Activated CD8-positive, alpha-beta T cell treated with anti-CD3 and anti-CD28 coated beads, Interleukin-2, amount 10 ng/mL, durations not matched to agents 7 days and 5 days (primary cell): ENCODE measurements at regions not wholly inside any gene's neighbourhood (a gene's known extent, or its start where the extent isn't known, plus 50 kb on each side); places are given as distances from the start of the nearest gene placed in this dataset.

Source experiments
- ATAC-seq: fragments of 150-1000 bp; cut with Tn5 transposase; one replicate; pipeline ENCODE4 v1.10.0; 2021; ENCODE audit warnings: moderate library complexity
- CTCF ChIA-PET: fragments of 350-600 bp; sonication (Branson Sonifier 250); formaldehyde crosslinking; loops from one replicate; lab custom pipeline; 2021; ENCODE audit warnings: antibody characterized with exemption; lab: Charles Lee
- POLR2A ChIA-PET: fragments of 350-600 bp; sonication (Branson Sonifier 250); formaldehyde crosslinking; loops from one replicate; lab custom pipeline; 2021; ENCODE audit warnings: antibody characterized with exemption; lab: Charles Lee
- DNase-seq: peaks from one replicate; pipeline ENCODE4 v3.0.0-alpha.2; 2020
- H3K27ac Mint-ChIP-seq: one replicate; pipeline ENCODE4 v1.8.0; 2021; ENCODE audit warnings: mild to moderate bottlenecking, mixed read lengths
- H3K27me3 Mint-ChIP-seq: one replicate; pipeline ENCODE4 v1.8.0; 2021; ENCODE audit warnings: low read depth, mixed read lengths
- H3K36me3 Mint-ChIP-seq: one replicate; pipeline ENCODE4 v1.8.0; 2021; ENCODE audit warnings: low read depth, mixed read lengths
- H3K4me1 Mint-ChIP-seq: one replicate; pipeline ENCODE4 v1.8.0; 2021; ENCODE audit warnings: low read depth, mixed read lengths
- H3K4me3 Mint-ChIP-seq: one replicate; pipeline ENCODE4 v1.8.0; 2021; ENCODE audit warnings: mild to moderate bottlenecking, mixed read lengths
- H3K9me3 Mint-ChIP-seq: one replicate; pipeline ENCODE4 v1.8.0; 2022; ENCODE audit warnings: mixed read lengths; ENCODE audit not compliant: insufficient read depth

- Mint-ChIP-seq H3K36me3 (no peaks in the 10 kb centered on the region), H3K4me3 (no peak overlapping the region), H3K27me3 (no peaks in the 10 kb centered on the region), H3K27ac (no peak overlapping the region), H3K9me3 (peaks cover 3% of the 10 kb centered on the region), H3K4me1 (no peaks in the 10 kb centered on the region)
- CTCF ChIA-PET = no interaction called here
- DNase-seq (no peak), ATAC-seq (no peak)
- POLR2A ChIA-PET = no interaction called here
Observed at GRCh38 chr4:126221282-126221681, 906.5 kb downstream of the FAT4 start.

DNA sequence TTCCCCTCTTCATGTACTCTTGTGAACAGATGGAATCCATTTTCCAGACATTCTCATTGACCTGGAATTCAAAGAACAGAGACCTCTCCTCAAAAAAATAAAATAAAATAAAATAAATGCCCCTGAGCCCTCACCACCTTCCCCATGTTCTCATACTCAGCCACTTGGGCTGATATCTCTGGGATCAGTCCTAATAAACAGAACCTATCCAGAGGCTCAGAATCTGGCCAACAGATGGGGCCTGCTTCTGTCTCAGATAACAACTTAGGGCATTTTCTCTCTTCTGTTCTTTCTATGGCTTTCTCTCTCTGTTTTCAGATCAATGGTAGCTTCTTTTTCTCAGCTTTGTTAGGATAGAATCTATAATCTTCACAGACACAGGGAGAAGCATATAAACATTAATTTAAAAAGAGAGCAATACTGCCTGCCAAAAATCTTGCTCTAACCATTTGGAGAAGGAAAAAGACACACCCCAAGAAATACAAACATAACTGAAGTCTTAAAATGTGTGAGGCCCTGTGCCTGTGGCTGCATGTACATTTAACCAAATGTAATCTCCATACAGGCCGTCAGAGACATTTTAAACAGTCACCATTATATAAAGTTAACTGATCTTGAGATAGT is 907.1 kb downstream of the FAT4 start:
- ATAC-seq (no peak), DNase-seq (no peak)
- H3K9me3 Mint-ChIP-seq = peaks cover 3% of the 10 kb centered on the region
- POLR2A ChIA-PET = no interaction called here
- no peak overlapping the region for H3K27ac Mint-ChIP-seq
- H3K27me3 Mint-ChIP-seq = no peaks in the 10 kb centered on the region
- H3K4me1 Mint-ChIP-seq = no peaks in the 10 kb centered on the region
- H3K36me3 Mint-ChIP-seq = no peaks in the 10 kb centered on the region
- no peak overlapping the region for H3K4me3 Mint-ChIP-seq
- CTCF ChIA-PET = no interaction called here

- Mint-ChIP-seq H3K4me3 (no peak overlapping the region), H3K36me3 (no peaks in the 10 kb centered on the region), H3K27ac (no peak overlapping the region), H3K4me1 (no peaks in the 10 kb centered on the region), H3K27me3 (no peaks in the 10 kb centered on the region), H3K9me3 (peaks cover 3% of the 10 kb centered on the region)
- ChIA-PET POLR2A (no interaction called here), CTCF (no interaction called here)
- ATAC-seq = no peak
- DNase-seq = no peak
Observed at GRCh38 chr4:126223784-126224407, 909.1 kb downstream of the FAT4 start.

GRCh38 chr4:126227428-126227827 is 912.7 kb downstream of the FAT4 start:
- Mint-ChIP-seq H3K27ac (no peak overlapping the region), H3K36me3 (no peaks in the 10 kb centered on the region), H3K9me3 (peaks cover 6% of the 10 kb centered on the region), H3K4me1 (no peaks in the 10 kb centered on the region), H3K27me3 (no peaks in the 10 kb centered on the region), H3K4me3 (no peak overlapping the region)
- no peak for DNase-seq
- ChIA-PET POLR2A (no interaction called here), CTCF (no interaction called here)
- ATAC-seq = no peak

- Mint-ChIP-seq H3K4me1 (no peaks in the 10 kb centered on the region), H3K9me3 (peaks cover 4% of the 10 kb centered on the region), H3K27ac (no peak overlapping the region), H3K36me3 (no peaks in the 10 kb centered on the region), H3K4me3 (no peak overlapping the region), H3K27me3 (no peaks in the 10 kb centered on the region)
- no peak for ATAC-seq
- ChIA-PET CTCF (no interaction called here), POLR2A (no interaction called here)
- no peak for DNase-seq
Observed at GRCh38 chr4:126230269-126230668, 915.5 kb downstream of the FAT4 start.

DNA sequence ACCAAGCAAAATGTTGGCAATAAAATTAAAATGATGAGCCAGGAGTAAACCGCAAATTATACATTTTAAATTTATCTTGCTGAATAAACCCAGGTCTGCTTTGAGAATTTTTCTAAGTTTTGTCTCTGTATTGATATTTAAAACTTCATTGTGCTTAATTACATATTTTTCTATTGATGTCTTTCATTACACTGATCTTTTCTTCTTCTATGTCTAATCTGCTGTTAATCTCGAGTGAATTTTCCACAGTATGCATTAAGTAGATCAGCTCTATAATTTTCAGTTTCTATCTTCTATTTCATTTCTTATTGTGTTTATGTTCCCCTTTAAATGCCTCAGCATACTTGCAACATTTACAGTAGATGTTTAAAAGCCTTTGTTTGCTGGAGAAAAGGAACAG is 918.7 kb downstream of the FAT4 start:
- ChIA-PET POLR2A (no interaction called here), CTCF (no interaction called here)
- DNase-seq = no peak
- Mint-ChIP-seq H3K27me3 (no peaks in the 10 kb centered on the region), H3K36me3 (no peaks in the 10 kb centered on the region), H3K4me1 (no peaks in the 10 kb centered on the region), H3K4me3 (no peak overlapping the region), H3K9me3 (peaks cover 7% of the 10 kb centered on the region), H3K27ac (no peak overlapping the region)
- ATAC-seq = no peak

- ChIA-PET POLR2A (interaction anchor here (0.6 kb wide), 1 partner anchor 9 kb away, joined by 3 read pairs; no protein-coding TSS in a partner anchor), CTCF (no interaction called here)
- no peaks in the 10 kb centered on the region for H3K27me3 Mint-ChIP-seq
- no peaks in the 10 kb centered on the region for H3K4me1 Mint-ChIP-seq
- DNase-seq (no peak), ATAC-seq (no peak)
- H3K4me3 Mint-ChIP-seq = no peak overlapping the region
- no peaks in the 10 kb centered on the region for H3K36me3 Mint-ChIP-seq
- no peak overlapping the region for H3K27ac Mint-ChIP-seq
- peaks cover 4% of the 10 kb centered on the region for H3K9me3 Mint-ChIP-seq
Observed at GRCh38 chr4:126238013-126238412, 923.3 kb downstream of the FAT4 start.

- Mint-ChIP-seq H3K4me1 (no peaks in the 10 kb centered on the region), H3K36me3 (no peaks in the 10 kb centered on the region), H3K27ac (no peak overlapping the region), H3K4me3 (no peak overlapping the region), H3K9me3 (no peaks in the 10 kb centered on the region), H3K27me3 (no peaks in the 10 kb centered on the region)
- DNase-seq = no peak
- ChIA-PET CTCF (no interaction called here), POLR2A (no interaction called here)
- ATAC-seq = no peak
Observed at GRCh38 chr4:126241634-126242033, 926.9 kb downstream of the FAT4 start.

GRCh38 chr4:126242679-126243390 is 928.1 kb downstream of the FAT4 start:
- no peak overlapping the region for H3K4me3 Mint-ChIP-seq
- POLR2A ChIA-PET = no interaction called here
- no peak for ATAC-seq
- no peaks in the 10 kb centered on the region for H3K9me3 Mint-ChIP-seq
- no peak overlapping the region for H3K27ac Mint-ChIP-seq
- DNase-seq = no peak
- H3K36me3 Mint-ChIP-seq = no peaks in the 10 kb centered on the region
- no peaks in the 10 kb centered on the region for H3K4me1 Mint-ChIP-seq
- CTCF ChIA-PET = no interaction called here
- no peaks in the 10 kb centered on the region for H3K27me3 Mint-ChIP-seq

DNA sequence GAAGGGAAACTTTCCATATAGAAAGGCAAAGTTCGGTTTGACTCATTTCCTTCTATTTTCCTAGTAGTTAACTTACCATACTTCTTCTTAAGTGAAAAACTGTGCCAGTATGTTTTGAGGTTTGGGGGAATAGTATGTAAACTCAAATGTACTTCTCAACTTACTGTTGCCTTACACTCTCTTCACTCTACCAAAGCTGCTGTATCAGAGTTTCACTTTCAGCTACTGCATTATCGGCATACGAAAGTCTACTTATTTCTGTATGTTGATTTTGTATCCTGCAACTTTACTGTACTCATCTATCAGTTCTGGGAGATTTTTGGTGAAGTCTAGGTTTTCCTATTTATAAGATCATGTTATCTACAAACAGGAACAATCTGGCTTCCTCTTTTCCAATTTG is 932.7 kb downstream of the FAT4 start:
- ChIA-PET CTCF (no interaction called here), POLR2A (interaction anchor here (0.6 kb wide), 1 partner anchor 10 kb away, joined by 3 read pairs; no protein-coding TSS in a partner anchor)

DNA sequence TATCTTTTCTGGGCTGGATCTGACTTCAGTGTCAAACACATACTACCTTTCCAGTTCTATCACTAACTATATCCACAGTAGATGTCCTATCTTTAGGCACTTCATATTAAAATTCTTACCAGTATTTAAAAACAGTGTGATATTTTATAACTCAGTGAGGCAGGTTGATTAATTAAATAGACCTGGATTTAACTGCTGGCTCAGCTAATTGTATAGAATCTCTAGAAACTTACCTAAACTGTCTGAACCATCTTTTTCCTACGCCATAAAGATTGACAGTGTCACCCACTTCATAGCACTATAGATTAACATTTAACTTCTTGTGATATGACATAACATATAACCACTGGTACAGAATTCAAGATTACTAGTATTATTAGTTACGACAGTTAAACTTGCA is 935.3 kb downstream of the FAT4 start:
- ATAC-seq (no peak), DNase-seq (no peak)
- no peaks in the 10 kb centered on the region for H3K36me3 Mint-ChIP-seq
- H3K4me1 Mint-ChIP-seq = no peaks in the 10 kb centered on the region
- no peak overlapping the region for H3K27ac Mint-ChIP-seq
- POLR2A ChIA-PET = no interaction called here
- no peak overlapping the region for H3K4me3 Mint-ChIP-seq
- no peaks in the 10 kb centered on the region for H3K27me3 Mint-ChIP-seq
- no peaks in the 10 kb centered on the region for H3K9me3 Mint-ChIP-seq
- CTCF ChIA-PET = no interaction called here

More for the DNA sequence above, 932.7 kb downstream of the FAT4 start:
- Mint-ChIP-seq H3K27me3 (no peaks in the 10 kb centered on the region), H3K27ac (no peak overlapping the region), H3K9me3 (no peaks in the 10 kb centered on the region), H3K4me1 (no peaks in the 10 kb centered on the region), H3K4me3 (no peak overlapping the region), H3K36me3 (no peaks in the 10 kb centered on the region)
- DNase-seq (no peak), ATAC-seq (no peak)

DNA sequence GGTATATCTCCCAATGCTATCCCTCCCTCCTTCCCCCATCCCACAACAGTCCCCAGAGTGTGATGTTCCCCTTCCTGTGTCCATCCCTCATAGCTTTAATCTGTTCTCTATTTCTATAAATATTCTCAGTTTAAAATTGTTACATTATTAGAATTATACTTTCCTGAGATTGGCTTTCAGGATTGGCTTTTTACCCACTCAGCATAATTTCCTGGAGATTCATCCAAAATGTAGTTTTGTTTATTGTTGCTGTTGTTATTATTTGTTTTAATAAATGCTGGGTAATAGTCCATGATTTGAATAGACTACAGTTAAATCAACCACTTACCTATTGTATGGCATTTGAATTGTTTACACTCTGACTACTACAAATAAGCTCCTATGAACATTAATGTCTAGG is 936.4 kb downstream of the FAT4 start:
- no peak for ATAC-seq
- H3K4me1 Mint-ChIP-seq = no peaks in the 10 kb centered on the region
- no peaks in the 10 kb centered on the region for H3K9me3 Mint-ChIP-seq
- DNase-seq = no peak
- ChIA-PET CTCF (no interaction called here), POLR2A (no interaction called here)
- H3K4me3 Mint-ChIP-seq = no peak overlapping the region
- no peaks in the 10 kb centered on the region for H3K36me3 Mint-ChIP-seq
- H3K27ac Mint-ChIP-seq = no peak overlapping the region
- no peaks in the 10 kb centered on the region for H3K27me3 Mint-ChIP-seq
